Activated gamma-delta T cell treated with Interleukin-2 at 50 U/mL for 16 hours (primary cell): ENCODE measurements at regions not wholly inside any gene's neighbourhood (a gene's known extent, or its start where the extent isn't known, plus 50 kb on each side); places are given as distances from the start of the nearest gene placed in this dataset.
"Not testable (repeated sequence)": the region's sequence is repeated elsewhere in the genome, so short reads cannot be mapped to it uniquely, and the experiment has no call there.

Source experiments
- DNase-seq: peaks from one replicate; pipeline ENCODE4 v3.0.0-alpha.2; 2020

DNA sequence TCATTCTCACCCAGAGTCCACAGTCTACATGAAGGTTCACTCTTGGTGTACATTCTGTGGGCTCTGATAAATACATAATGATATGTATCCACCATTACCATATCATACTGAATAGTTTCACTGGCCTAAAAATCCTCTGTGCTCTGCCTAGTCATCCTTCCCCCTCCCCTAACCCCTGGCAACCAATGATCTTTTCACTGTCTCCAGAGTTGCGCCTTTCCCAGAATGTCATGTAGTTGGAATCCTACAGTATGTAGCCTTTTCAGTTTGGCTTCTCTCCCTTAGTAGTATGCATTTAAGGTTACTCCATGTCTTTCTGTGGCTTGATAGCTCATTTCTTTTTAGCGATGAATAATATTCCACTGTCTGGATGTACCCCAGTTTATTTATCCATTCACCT is 101.3 kb downstream of the NOG start:
- DNase-seq = no peak

DNA sequence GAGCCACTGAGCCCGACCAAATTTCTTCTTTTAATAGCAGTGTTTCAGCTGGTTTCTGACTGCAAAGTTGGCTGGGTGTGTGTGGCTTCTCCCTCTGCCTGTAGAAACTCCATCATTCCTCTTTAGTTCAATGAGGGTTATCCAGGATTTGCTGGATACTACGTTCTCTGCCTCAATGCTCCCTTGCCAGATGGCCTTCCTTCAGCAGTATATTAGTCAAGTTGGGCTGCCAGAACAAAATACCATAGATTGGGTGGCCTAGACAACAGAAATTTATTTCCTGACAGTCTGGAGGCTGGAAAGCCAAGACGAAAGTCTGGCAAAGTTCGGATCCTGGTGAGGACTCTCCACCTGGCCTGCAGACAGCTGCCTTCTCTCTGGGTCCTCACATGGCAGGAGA is 103.7 kb downstream of the NOG start:
- DNase-seq = no peak

DNA sequence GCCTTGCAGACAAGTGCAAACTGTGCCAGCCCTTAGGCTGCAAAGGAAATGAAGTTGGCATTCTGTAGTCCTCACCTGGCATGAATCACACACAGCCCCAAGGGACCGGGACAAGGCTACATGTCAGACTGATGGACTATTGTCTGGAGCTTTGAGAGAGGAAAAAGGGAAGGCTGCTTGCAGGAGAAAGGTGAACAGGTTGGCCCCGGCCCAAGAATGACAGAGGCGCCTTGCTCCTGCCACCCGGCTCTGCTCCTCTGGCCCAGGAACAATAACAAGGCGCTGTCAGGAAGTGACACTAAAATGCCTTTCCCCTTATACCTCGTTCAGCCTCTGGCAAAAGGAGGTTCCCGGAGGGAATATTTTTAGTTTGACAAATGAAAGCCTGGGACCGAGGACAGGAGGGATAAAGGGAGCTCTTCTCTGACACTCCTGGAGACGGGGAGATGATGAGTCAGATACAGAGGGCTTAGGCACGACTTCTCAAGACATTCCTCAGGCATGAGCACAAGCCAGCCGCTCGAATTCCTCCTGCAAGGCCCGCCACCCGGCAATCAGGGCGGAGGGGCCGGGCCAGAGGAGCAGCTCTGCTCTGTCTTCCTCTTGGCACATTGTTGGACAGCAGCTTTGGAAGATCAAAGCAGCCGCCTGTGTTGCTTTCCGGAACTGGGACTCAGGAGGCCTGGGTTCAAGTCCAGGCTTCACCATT is 105.8 kb downstream of the NOG start:
- DNase-seq = no peak

DNA sequence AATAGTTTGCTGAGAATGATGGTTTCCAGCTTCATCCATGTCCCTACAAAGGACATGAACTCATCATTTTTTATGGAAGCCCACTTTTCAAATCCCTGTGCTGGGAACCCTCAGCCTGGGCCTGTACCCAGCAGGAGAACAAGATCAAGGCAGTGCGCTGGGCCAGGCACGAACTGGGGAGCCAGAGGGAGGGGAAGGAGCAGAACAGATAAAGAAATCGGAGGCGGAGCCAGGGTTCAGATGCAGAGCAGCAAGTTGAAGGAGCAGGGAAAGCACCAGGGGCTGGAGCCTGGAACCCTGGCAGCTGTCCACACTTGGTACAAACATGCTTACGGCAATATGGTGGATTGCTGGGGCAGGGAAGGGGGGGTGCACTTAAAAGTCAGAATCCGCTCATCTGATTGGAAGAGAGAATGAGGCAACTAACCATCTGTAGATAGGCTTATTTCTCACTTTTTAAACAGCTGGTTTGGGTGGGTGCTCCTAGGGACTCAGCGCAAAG is 107.5 kb downstream of the NOG start:
- no peak for DNase-seq

DNA sequence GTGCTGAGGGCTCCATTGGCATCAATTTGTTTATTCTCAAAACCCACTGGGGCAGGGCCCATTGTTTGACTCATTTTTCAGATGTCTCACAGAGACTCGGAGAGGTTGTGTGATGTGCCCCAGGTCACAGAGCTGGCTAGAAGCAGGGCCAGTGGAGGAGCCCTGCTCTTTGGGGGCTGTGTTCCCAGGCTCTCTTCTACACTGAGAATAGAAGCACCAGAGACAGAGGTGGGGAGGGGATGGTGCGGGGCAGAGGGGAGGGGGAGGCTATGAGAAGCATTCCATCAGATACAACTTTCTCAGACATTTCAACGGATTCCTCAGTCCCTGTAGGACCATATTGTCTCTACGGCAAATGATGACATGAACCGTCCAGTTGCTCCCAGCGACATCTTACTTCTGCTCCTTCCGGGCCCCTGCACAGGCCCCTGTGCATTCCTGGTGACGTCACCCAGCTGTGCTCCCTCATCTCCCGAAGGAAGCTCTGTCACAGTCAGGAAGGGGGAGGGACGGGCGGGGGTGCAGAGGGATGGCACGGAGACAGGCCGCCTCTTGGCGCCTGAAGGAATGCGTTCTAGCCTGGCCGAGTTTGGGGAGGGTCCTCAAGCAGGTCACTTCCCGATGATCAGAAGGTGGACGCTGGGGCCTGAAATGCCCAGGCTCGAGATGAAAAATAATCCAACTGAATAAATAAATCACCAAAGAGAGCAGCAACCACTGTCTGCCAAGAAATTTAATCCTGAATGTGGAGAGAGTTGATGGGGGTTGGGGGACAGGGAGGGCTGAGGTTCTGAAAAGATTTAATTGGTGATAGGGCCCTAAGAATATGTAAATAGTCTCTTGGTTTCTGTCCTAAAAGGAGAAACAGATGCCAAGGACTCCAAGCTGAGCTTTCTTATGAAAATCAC is 114.1 kb downstream of the NOG start:
- DNase-seq = no peak

DNA sequence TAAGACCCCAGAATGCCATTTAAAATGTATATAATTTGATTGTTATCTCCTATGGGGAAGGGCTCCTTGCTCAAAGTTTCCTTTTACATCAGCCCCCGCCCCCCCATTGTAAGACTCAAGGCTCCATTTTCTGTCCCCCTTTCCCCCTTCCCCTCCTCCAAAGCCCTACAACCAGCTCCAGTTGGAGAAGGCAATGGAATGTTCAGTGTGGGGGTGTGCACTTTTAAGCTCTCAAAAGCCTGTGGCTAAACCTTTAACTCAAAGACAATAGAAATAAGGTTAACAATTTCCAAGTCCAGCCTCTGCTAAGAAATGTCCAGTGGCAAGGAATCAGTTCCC is 114.7 kb downstream of the NOG start:
- DNase-seq = no peak

DNA sequence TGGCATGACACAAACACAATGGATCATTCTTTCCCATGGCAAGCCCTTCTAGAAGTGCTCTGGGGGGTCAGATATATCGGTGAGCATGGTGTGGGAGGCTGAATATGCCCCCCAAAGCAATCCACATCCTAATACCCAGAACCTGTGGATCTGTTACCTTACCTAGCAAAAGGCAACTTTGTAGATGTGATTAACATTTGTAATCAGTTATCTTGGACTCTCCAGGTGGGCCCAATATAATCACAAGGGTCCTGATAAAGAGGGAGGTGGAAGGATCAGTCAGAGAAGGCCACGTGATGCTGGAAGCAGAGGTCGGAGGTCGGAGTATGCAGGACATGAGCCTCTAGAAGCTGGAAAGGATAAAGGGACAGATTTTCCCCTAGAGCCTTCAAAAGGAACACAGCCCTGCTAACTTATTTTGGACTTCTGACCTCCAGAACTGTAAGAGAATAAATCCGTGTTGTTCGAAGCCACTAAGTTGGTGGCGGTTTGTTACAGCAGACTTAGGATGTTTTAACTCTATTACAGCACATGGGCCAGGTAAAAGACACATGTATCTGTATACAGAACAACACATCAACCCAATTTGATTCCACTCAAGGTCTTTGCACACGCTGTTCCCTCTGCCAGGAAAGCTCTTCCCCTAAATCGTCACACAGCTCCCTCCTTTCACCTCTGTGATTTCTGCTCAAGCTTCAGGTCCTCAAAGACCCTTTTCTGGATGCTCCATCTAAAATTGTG is 115.3 kb downstream of the NOG start:
- no peak for DNase-seq

DNA sequence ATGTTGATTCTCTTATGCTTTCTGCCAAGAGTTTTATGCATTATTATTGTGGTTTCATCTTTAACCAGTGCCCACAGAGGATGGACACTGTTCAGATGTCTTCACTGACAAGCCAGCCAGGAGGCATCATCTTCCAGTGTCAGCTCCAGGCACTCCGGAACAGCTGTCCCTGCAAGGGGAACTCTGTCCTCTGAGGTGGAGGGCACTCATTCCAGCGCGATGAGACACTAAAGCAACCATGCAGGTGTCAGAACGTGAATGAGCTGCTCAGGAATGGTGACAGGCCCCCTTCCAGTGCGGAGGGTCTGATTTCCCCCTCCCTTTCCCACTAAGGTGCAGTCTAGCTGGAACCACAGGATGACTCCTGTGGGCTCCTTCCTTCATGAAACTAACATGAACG is 117.5 kb downstream of the NOG start:
- DNase-seq = no peak

DNA sequence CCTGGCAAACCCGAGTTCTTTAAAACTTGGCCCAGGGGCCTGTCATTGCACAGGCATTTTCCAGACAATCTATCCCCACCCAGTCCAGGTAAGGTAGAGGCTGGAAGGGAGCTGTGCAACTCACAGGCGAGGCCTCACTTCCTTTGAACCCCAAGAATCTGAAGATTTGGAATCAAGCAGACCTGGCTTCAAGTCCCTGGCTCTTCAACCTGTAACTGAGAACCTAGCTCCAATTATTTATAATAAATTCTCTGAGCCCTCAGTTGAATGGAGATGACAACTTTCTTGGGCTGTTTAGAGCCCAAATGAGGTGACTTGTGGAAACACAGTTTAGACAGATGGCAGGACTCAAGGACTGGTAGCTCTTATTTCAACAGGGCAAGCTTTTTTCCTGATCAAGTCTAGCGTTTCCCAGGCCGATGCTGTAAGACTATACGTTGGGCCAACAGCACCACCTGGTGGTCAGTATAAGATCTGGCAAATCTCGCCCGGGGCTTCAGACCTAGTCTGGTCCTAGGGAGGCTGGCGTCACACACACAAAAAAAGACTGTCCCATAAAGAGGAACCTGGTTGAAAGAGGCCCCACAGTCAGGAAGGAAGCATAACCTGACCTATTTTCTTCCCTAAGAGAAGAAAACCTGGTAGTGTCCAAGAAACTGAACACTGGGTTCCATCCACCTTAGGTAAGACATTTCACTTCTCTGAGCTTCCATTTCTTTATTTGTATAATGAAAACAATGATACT is 117.9 kb downstream of the C17orf67 start:
- DNase-seq = peak; percentile 72

DNA sequence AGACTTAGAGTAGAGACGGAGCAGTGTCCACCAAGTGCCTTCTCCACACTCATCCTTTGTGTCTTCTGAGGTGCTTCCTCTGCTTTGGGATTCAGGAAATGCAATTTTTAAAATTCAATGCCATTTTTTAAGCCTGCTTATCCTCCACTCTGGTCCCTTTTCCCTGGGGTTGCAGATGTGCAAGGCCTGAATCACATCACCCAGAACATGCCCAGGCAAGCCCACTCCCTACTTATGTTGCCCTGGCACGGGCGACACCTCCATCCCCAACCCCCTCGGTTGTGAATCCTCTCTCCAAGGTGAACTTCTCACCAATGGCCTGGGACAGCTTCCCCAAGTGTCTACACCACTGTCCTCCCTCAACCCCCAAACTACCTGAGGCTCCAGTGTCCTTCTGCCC is 116.2 kb downstream of the C17orf67 start:
- no peak for DNase-seq

DNA sequence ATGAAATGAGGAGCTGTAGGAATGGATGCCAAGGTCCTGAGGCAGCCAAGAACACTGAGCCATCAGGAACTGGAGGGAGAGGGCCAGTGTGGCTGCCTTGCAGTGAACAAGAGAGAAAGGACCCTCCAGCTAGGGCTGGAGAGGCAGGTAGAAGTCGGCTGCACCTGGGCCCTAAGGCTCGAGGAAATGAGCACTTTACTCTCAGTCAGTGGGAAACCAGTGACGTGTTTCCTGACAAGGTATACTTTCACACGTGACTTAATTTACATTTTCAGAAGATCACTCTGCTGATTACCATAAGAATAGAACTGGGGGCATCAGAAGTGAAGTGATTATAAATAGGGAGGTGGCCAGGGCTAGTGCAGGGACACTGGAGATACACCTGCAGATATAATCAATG is 115.2 kb downstream of the C17orf67 start:
- no peak for DNase-seq

DNA sequence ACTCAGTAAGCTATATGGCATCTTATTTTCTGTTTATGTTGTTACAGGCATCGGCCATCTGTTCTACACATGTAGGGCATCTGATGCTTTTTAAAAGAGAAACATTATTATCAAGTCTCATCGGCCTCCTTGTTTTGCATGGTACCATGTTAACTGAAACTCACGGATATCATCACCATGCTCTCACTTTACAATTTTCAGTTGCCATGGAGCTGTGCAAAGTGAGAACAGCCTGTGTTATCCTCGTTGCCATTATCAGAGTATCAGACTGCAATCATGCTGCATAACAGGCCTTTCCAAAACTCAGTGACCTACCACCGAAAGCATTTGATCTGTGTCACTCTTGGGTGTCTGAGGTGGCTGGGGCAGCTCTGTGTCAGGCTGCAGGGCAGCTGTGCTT is 110.3 kb downstream of the C17orf67 start:
- no peak for DNase-seq

DNA sequence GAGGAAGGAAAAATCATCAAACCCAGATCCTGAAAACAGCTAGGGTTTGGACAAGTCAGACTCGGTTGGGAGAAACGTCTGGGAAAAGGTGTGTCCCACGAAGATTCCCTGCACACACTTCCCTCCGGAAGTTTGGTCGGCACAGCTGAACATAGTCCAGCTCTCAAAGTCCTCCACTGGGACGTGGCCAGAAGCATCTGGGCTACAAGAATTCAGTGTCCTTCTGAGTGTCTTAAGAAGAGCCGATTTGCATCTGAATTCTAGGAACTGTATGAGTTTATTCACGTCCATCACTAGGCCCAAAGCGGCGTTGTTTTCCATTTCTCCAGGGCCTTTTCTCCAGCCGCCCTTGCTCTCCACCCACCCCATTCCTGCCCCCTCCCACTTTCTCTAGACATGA is 109.1 kb downstream of the C17orf67 start:
- DNase-seq = no peak

DNA sequence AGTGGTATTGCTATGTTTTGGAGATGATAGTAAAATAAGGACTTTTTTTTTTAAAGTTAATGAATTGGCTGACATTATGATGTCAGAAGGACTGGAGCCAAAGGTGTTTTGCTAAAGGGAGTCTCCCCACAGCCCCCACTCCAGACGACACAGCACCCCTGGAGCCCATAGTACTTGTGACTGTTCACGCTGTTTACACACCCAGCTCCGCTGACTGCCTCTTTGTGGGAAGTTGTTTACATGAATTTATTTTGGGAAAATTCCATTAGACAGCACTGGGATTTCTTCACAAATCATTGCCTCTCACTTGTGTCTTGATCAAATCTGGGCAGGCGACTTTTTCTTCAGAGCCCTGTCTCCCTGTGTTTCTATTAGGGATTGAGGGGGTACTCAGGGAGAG is 108.6 kb downstream of the C17orf67 start:
- DNase-seq = no peak

DNA sequence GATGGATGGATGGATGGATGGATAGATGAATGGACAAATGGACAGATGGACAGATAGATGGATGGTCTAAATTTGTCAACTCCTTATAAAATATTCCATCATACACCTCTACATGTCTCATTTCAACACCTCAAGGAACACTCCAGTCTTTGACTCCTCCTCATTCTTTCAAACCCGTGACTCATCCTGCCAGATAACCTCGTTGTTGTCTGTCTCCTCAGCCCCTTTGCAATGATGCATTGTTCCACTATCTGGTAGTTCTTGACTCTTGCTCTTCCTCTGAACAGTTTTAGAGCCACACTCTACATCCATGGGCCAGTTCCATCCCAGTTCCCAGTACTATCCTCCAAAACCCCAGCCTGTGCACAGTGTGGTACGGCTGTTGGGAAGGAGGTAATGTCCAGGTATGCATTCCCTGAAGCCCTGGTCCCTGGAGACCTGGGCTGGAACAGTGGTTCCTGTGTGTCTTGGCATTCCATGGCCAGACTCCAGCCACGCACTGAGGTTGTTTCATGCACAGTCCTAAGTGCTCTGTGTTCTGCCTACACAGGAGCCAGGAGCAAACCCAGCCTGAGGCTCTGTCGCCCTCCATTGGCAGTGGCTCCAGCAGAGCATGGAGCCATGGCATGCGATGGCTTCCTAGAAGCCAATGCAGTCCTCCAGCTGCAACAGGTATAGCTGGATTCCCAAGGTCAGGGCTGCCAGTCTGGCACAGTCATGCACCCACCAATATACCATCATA is 105.7 kb downstream of the C17orf67 start:
- no peak for DNase-seq

DNA sequence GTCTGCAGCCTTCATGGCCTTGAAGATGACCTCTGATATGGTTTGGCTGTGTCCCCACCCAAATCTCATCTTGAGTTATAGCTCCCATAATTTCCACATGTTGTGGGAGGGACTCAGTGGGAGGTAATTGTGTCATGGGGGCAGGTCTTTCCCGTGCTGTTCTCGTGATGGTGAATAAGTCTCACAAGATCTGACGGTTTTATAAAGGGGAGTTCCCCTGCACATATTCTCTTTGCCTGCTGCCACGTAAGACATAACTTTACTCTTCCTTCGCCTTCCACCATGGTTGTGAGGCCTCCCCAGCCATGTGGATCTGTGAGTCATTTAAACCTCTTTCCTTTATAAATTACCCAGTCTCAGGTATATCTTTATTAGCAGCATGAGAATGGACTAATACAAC is 102.6 kb downstream of the C17orf67 start:
- not testable (repeated sequence) for DNase-seq

DNA sequence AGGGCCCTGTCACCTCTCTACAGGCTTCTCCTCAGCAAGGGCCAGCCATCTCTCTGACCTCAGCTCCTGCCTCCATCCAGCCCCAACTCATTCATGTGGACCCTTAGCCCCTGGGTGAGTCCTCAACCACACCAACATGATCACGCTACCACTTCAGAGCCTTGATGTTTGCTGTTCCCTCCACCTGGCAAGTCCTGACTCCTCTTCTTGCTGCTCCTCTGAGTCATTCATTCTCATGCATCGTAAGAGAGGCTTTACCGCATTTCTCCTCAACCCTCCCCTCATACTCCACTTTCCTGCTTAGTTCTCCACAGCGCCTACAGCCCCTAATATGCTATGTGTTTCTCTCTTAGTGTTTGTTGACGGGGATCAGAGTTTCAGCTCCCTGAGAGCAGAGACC is 99.9 kb downstream of the C17orf67 start:
- DNase-seq = no peak

DNA sequence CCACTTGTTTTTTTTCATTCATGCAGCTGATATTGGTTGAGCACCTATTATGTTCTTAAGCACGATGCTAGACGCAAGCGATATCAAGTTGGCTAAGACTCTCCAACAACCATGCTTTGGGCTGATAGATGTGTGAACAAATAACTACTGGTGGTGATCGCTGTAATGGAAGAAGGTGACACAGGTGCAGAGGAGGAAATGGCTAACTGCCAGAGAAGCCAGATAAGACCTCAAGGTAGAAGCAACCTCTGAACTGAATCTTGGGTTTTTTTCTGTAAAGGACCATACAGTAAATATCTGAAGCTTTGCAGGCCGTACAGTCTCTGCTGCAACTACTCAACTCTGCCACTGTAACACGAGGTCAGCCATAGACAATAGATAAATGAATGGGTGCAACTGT is 97.9 kb downstream of the C17orf67 start:
- no peak for DNase-seq

DNA sequence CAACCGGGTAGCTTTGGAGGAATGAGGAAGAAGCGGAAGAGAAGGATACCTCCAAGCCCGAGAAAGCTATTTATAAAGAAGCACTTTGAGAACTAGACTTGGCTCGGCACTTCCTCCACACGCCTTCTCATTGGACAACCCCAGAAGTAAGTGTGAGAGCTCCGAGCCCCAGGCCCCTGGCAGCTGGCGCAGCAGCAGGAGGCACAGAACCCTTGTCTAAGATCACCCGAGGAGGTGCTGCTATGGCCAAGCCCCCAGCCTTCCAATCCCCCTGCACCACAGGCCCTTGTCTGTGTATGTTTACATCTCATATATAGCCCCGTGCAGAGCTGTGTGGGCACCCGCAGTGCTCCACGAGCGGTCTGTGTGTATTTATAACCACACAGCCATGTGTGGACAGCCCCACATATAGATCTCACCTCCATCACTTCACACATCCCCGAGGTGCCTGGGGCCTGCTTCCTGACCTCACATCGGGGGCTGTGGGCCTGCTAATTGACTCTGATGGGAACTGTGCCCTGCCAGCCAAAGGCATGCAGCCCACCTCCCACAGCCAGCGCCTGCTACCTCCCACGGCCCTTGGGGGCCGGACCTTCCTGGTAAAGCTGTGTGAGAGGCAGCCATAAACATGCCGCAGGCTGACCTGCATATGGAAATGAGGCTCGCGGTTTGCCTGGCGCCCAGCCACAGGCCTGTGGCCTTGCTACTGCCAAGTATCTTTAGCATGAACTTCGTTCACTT is 96.1 kb downstream of the C17orf67 start:
- no peak for DNase-seq

DNA sequence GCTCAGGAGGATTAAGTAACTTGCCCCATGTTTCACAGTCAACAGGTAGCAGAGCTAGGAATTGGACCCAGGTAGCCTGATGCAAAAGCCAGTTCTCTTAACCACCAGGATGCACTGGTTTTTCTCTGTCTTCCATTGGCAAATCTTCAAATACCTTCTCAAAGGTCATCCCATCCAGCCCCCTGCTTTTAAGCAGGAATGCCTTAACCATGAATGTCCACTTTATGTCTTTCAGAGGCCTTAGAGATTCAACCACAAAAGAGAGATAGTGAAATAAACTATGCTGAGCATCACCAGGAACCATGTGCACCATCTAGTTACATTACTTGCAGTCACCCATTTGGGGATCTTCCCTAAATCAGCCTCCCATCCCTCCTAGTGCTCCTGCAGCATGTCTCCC is 94.3 kb downstream of the C17orf67 start:
- DNase-seq = no peak

DNA sequence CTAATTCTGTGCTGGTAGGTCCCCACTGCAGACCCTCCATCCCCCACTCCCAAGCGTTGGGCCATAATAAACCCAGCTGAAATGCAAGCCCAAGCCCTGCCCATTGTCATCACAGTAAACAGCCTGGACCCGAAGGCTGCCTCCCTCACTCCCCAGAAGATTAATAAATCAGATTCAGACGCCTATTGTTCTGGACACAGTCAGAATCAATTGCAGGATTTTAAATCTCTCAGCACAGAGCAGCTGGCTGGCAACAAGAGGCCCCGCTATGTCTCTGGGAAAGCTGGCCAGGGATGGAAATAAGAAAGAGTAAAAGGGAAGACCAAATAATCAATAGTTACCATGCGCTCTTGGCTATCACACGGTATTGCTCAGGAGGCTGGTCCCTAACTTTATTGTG is 93.9 kb downstream of the C17orf67 start:
- no peak for DNase-seq
